ENCODE measurements at regions not wholly inside any gene's neighbourhood (a gene's known extent, or its start where the extent isn't known, plus 50 kb on each side); places are given as distances from the start of the nearest gene placed in this dataset.
"Not testable (repeated sequence)": the region's sequence is repeated elsewhere in the genome, so short reads cannot be mapped to it uniquely, and the experiment has no call there.

DNA sequence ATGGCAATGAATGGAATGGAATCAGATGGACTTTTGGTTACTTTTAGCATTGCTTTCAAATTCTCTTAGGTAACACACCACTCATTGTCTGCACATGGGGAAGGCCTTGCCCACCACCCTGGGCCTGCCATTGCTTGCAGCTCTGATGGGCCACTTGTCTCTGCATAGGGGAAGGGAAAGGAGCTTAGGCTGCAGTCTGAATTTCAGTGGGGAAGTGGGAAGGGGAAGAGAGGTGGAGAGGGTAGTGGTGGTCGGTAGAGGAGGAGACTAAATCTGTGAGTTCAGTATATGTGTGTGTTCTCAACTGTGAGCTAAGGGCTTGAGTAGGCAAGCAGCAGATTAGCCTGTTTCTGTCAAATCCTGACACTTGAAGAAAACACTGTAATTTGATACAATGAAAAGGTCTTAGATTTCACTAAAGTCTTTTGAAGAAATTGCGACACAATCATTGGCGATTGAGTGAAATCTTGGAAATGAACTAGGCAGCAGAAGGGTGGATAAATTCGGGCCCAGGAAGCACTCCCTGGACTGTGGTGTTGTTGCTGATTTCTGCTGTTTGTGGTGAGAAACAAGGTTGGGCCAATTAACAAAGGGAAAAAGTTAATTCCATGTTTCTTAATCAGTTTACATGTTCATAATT is 80.6 kb downstream of the OTOR start:
- Histone ChIP-seq H3K9me3 (ENCODE audit: low read depth, low read length) (no peaks in the 10 kb centered on the region), H3K79me2 (ENCODE audit: insufficient read depth, low read length) (no peaks in the 10 kb centered on the region), H3K36me3 (ENCODE audit: insufficient read depth, low read length) (no peaks in the 10 kb centered on the region), H3K4me2 (ENCODE audit: insufficient read depth, low read length) (no peak overlapping the region), H2AFZ (ENCODE audit: low read length) (no peak overlapping the region), H3K4me1 (ENCODE audit: insufficient read depth, low read length) (no peaks in the 10 kb centered on the region), H4K20me1 (ENCODE audit: insufficient read depth, low read length) (no peaks in the 10 kb centered on the region), H3K27ac (ENCODE audit: low read depth, low read length) (no peak overlapping the region), H3K4me3 (ENCODE audit: insufficient read depth, low read length) (no peak overlapping the region), H3K27me3 (ENCODE audit: insufficient read depth, low read length) (no peaks in the 10 kb centered on the region)
- TF ChIP-seq, protein P1, sequence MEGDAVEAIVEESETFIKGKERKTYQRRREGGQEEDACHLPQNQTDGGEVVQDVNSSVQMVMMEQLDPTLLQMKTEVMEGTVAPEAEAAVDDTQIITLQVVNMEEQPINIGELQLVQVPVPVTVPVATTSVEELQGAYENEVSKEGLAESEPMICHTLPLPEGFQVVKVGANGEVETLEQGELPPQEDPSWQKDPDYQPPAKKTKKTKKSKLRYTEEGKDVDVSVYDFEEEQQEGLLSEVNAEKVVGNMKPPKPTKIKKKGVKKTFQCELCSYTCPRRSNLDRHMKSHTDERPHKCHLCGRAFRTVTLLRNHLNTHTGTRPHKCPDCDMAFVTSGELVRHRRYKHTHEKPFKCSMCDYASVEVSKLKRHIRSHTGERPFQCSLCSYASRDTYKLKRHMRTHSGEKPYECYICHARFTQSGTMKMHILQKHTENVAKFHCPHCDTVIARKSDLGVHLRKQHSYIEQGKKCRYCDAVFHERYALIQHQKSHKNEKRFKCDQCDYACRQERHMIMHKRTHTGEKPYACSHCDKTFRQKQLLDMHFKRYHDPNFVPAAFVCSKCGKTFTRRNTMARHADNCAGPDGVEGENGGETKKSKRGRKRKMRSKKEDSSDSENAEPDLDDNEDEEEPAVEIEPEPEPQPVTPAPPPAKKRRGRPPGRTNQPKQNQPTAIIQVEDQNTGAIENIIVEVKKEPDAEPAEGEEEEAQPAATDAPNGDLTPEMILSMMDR (IDR thresholded peaks at IDR 0.05; ENCODE audit: extremely low read depth, low read depth, low read length) = no peak
- no peak for DNase-seq (ENCODE audit: insufficient read length, low spot score, missing footprints)

DNA sequence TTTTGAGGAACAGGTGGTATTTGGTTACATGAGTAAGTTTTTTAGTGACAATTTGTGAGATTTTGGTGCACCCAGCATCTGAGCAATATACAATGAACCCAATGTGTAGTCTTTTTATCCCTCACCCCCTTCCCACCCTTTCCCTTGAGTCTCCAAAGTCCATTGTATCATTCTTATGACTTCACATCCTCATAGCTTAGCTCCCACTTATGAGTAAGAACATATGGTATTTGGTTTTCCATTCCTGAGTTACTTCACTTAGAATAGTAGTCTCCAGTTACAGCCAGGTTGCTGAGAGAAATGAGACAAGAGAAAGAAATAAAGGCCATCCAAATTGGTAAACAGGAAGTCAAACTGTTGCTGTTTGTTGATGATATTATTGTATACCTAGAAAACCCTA is 87.5 kb downstream of the OTOR start:
- H3K27me3 ChIP-seq (ENCODE audit: insufficient read depth, low read length); H3K4me3 ChIP-seq (ENCODE audit: insufficient read depth, low read length); H3K79me2 ChIP-seq (ENCODE audit: insufficient read depth, low read length); H3K9me3 ChIP-seq (ENCODE audit: low read depth, low read length); H3K4me1 ChIP-seq (ENCODE audit: insufficient read depth, low read length); H3K36me3 ChIP-seq (ENCODE audit: insufficient read depth, low read length); DNase-seq (ENCODE audit: insufficient read length, low spot score, missing footprints); H3K4me2 ChIP-seq (ENCODE audit: insufficient read depth, low read length); H4K20me1 ChIP-seq (ENCODE audit: insufficient read depth, low read length): not testable (repeated sequence)
- H2AFZ ChIP-seq (ENCODE audit: low read length) = peak overlapping the region; percentile 70
- peak overlapping the region; percentile 37 for H3K27ac ChIP-seq (ENCODE audit: low read depth, low read length)

- H3K27ac ChIP-seq (ENCODE audit: low read depth, low read length) = no peak overlapping the region
- H2AFZ ChIP-seq (ENCODE audit: low read length) = no peak overlapping the region
- TF ChIP-seq, protein P1 (IDR thresholded peaks at IDR 0.05; ENCODE audit: extremely low read depth, low read depth, low read length) = no peak
- no peaks in the 10 kb centered on the region for H3K27me3 ChIP-seq (ENCODE audit: insufficient read depth, low read length)
- no peak overlapping the region for H3K4me2 ChIP-seq (ENCODE audit: insufficient read depth, low read length)
- no peak for DNase-seq (ENCODE audit: insufficient read length, low spot score, missing footprints)
- H3K79me2 ChIP-seq (ENCODE audit: insufficient read depth, low read length) = no peaks in the 10 kb centered on the region
- no peaks in the 10 kb centered on the region for H3K9me3 ChIP-seq (ENCODE audit: low read depth, low read length)
- no peaks in the 10 kb centered on the region for H3K36me3 ChIP-seq (ENCODE audit: insufficient read depth, low read length)
- no peak overlapping the region for H3K4me3 ChIP-seq (ENCODE audit: insufficient read depth, low read length)
- no peaks in the 10 kb centered on the region for H3K4me1 ChIP-seq (ENCODE audit: insufficient read depth, low read length)
- H4K20me1 ChIP-seq (ENCODE audit: insufficient read depth, low read length) = no peaks in the 10 kb centered on the region
These were observed 94.4 kb downstream of the OTOR start for GRCh38 chr20:16842486-16843120.

- no peak overlapping the region for H2AFZ ChIP-seq (ENCODE audit: low read length)
- no peaks in the 10 kb centered on the region for H3K79me2 ChIP-seq (ENCODE audit: insufficient read depth, low read length)
- no peaks in the 10 kb centered on the region for H3K36me3 ChIP-seq (ENCODE audit: insufficient read depth, low read length)
- no peak overlapping the region for H3K4me2 ChIP-seq (ENCODE audit: insufficient read depth, low read length)
- H4K20me1 ChIP-seq (ENCODE audit: insufficient read depth, low read length) = no peaks in the 10 kb centered on the region
- no peaks in the 10 kb centered on the region for H3K4me1 ChIP-seq (ENCODE audit: insufficient read depth, low read length)
- H3K27me3 ChIP-seq (ENCODE audit: insufficient read depth, low read length) = no peaks in the 10 kb centered on the region
- no peak overlapping the region for H3K27ac ChIP-seq (ENCODE audit: low read depth, low read length)
- TF ChIP-seq, protein P1 (IDR thresholded peaks at IDR 0.05; ENCODE audit: extremely low read depth, low read depth, low read length) = no peak
- DNase-seq (ENCODE audit: insufficient read length, low spot score, missing footprints) = no peak
- H3K4me3 ChIP-seq (ENCODE audit: insufficient read depth, low read length) = no peak overlapping the region
- H3K9me3 ChIP-seq (ENCODE audit: low read depth, low read length) = no peaks in the 10 kb centered on the region
These were observed 96.2 kb downstream of the OTOR start for GRCh38 chr20:16844406-16844805.
